Lower lobe of right lung (tissue), 2 donors: ENCODE measurements at regions not wholly inside any gene's neighbourhood (a gene's known extent, or its start where the extent isn't known, plus 50 kb on each side); places are given as distances from the start of the nearest gene placed in this dataset.

Source experiments
- ATAC-seq, 2 donors: fragments of 200-7000 bp; cut with Tn5 transposase; one replicate each; pipeline ENCODE4 v1.9.1; 2020 to 2022; ENCODE audit warnings: mild to moderate bottlenecking in 2 of 2, moderate library complexity in 2 of 2
- DNase-seq: peaks from one replicate; pipeline ENCODE4 v3.0.0-alpha.2; 2020
- H3K27ac ChIP-seq: fragments of 200-600 bp; one replicate; pipeline ENCODE4 v1.8.0; 2022
- H3K27me3 ChIP-seq: fragments of 200-600 bp; one replicate; pipeline ENCODE4 v1.8.0; 2022; ENCODE audit warnings: low read depth
- H3K36me3 ChIP-seq: fragments of 200-600 bp; one replicate; pipeline ENCODE4 v1.8.0; 2022; ENCODE audit warnings: mild to moderate bottlenecking
- H3K4me1 ChIP-seq: fragments of 200-600 bp; one replicate; pipeline ENCODE4 v1.8.0; 2022
- H3K4me3 ChIP-seq: fragments of 200-600 bp; one replicate; pipeline ENCODE4 v1.8.0; 2022; ENCODE audit warnings: mild to moderate bottlenecking
- H3K9me3 ChIP-seq: fragments of 200-600 bp; one replicate; pipeline ENCODE4 v1.8.0; 2022
- CTCF ChIP-seq: fragments of 200-600 bp; IDR thresholded peaks from one replicate; pipeline ENCODE4 v1.8.0; 2022; ENCODE audit warnings: antibody characterized with exemption, mild to moderate bottlenecking
- intact Hi-C: fragments of 100-400 bp; cut with DNase I; formaldehyde crosslinking; loops from one replicate; pipeline ENCODE4 v1.11.0; 2022
- donor health status: DM: no; HTN: yes; CAD: no; lungs with severe emphysema.

GRCh38 chr5:100965291-100965690, 62.2 kb upstream of the ST8SIA4 start:
- Histone ChIP-seq H3K4me3 (no peak overlapping the region), H3K4me1 (no peaks in the 10 kb centered on the region), H3K27me3 (no peaks in the 10 kb centered on the region), H3K36me3 (no peaks in the 10 kb centered on the region), H3K9me3 (no peaks in the 10 kb centered on the region), H3K27ac (no peak overlapping the region)
- TF ChIP-seq CTCF: no peak
- ATAC-seq (no peak), DNase-seq (no peak)
- intact Hi-C loops: no loop called here
